Lower leg skin (tissue), 3 donors: ENCODE measurements at regions not wholly inside any gene's neighbourhood (a gene's known extent, or its start where the extent isn't known, plus 50 kb on each side); places are given as distances from the start of the nearest gene placed in this dataset.

Experiments used
- POLR2A ChIP-seq, 2 donors: fragments of 450-650 bp; IDR thresholded peaks; one replicate each; pipeline ENCODE4 v1.6.1; 2016 to 2017; ENCODE audit warnings: antibody characterized with exemption in 2 of 2, mild to moderate bottlenecking in 1 of 2, moderate library complexity in 1 of 2
- TF ChIP-seq, protein P1 (sequence below), 3 donors: fragments of 450-650 bp; IDR thresholded peaks; one replicate each; pipeline ENCODE4 v1.5.1; 2016; ENCODE audit warnings: antibody characterized with exemption in 3 of 3, mild to moderate bottlenecking in 3 of 3, moderate library complexity in 2 of 3

DNA sequence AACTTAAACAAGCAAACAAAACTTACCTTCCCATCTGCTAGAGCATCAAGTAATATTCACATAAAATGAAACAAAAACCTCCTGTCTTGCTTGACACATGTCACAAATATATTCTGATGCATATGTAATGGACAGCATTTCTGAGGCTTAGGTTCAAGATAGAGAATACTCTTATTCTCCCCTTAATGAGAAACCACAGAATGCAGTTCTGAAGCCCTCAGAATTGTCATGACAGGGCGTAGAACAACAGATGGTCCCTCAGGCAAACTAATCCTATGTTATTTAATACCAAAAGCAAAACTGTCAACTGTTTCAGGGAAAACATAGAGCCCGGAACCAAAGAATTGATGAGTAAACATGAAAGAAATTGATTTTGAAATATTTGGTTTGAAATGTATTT is 229.9 kb upstream of the RIOK2 start:
- TF ChIP-seq, protein P1, sequence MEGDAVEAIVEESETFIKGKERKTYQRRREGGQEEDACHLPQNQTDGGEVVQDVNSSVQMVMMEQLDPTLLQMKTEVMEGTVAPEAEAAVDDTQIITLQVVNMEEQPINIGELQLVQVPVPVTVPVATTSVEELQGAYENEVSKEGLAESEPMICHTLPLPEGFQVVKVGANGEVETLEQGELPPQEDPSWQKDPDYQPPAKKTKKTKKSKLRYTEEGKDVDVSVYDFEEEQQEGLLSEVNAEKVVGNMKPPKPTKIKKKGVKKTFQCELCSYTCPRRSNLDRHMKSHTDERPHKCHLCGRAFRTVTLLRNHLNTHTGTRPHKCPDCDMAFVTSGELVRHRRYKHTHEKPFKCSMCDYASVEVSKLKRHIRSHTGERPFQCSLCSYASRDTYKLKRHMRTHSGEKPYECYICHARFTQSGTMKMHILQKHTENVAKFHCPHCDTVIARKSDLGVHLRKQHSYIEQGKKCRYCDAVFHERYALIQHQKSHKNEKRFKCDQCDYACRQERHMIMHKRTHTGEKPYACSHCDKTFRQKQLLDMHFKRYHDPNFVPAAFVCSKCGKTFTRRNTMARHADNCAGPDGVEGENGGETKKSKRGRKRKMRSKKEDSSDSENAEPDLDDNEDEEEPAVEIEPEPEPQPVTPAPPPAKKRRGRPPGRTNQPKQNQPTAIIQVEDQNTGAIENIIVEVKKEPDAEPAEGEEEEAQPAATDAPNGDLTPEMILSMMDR (IDR thresholded peaks at IDR 0.05) = no peak
- no peak for TF ChIP-seq POLR2A (IDR thresholded peaks at IDR 0.05)
